Heart left ventricle (tissue), 13 donors: ENCODE measurements at regions not wholly inside any gene's neighbourhood (a gene's known extent, or its start where the extent isn't known, plus 50 kb on each side); places are given as distances from the start of the nearest gene placed in this dataset.

ENCODE experiments used
- CTCF ChIP-seq, 12 donors: fragments of 200-600 bp; sonication (generic) in 4 of 12; IDR thresholded peaks; one replicate each; pipeline versions ENCODE4 v1.5.0 to v1.8.0; 2018 to 2022; ENCODE audit warnings: antibody characterized with exemption in 12 of 12, mild to moderate bottlenecking in 5 of 12
- POLR2A ChIP-seq, 2 donors: fragments of 450-650 bp; IDR thresholded peaks; one replicate each; pipeline ENCODE4 v1.6.1; 2017; ENCODE audit warnings: antibody characterized with exemption in 2 of 2, mild to moderate bottlenecking in 2 of 2, moderate library complexity in 2 of 2
- donor health status: ischemic (EF 13 %, LVEDD 7.1; RV severe dilation, severe dysfunction).
- donor health status: DM: no; HTN: yes; CAD: no.
- donor health status: DM: no; HTN: no; CAD: no.
- donor health status: ischemic (EF 25% LVEDD 6.9; RV normal size, moderate dysfunction).
- donor health status: ischemic (EF 25% LVEDD 5.7; RV mildly dilated, moderate dysfunction).
- donor health status: ischemic (EF 35%, LVEDD 5.7; RV mildly dilated, moderate dysfunction).
- donor health status: nonischemic (EF 11% LVEDD 7.7; RV severe dilation, severe dysfunction).
- donor health status: DM: yes; HTN: yes; CAD: no.
- donor health status: PGD.
- donor health status: ischemic (EF 29% LVEDD 5.4; RV normal size, mild dysfunction).
- donor health status: nonischemic (EF 23%, LVEDD 6.1; RV moderate dilation, normal function).

DNA sequence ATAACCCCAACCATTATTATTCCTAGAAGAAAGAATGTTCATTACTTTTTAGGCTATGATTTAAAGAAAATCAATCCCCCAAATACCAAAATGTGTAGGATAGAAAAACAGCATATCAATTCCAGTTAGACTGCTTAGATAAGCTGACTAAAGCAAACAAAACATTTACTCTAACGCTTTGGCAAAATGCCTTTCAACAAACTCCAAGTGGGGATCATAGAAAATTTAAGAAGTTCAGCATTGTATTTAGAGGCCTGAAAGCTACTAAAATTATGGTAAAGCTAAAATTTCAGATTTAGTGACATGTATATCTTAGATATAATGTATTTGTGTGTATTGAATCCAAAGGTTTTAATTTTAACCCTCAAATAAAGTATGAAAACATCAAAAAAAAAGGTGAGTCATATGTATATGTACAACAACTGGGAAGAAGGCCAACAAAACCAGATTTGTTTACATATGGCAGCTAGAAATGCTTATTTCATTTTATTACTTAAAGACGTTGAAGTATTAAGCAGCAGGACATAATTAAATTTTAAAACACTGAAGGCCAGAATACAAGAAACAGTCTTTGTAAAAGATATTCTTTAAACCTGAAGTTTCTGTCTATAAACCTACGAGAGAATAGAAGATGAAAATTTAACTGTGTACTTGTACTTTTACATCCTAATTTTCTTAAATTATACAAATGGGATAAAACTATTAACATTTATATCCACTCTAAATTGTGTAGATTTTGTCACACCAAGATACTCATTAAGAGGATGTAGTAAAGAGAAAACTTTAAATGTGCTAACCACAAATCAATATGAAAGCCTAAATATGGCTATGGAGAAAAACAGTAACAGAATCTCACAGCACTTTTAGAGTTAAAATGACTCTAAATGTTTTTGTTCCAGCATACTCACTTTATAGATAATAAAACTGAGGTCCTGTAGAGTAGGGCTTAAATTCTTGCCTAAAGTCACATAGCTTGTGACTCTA lies 71.4 kb downstream of the SLC41A2 start:
- TF ChIP-seq CTCF (IDR thresholded peaks at IDR 0.05) (no peak), POLR2A (IDR thresholded peaks at IDR 0.05) (no peak)
